Hepatocyte (in vitro differentiated cells): ENCODE measurements at regions not wholly inside any gene's neighbourhood (a gene's known extent, or its start where the extent isn't known, plus 50 kb on each side); places are given as distances from the start of the nearest gene placed in this dataset.

Experiments used
- DNase-seq: peaks from one replicate; pipeline ENCODE4 v3.0.0-alpha.2; 2016; ENCODE audit warnings: low spot score
- H2AFZ ChIP-seq: fragments of 200-600 bp; sonication (generic); 2 replicates; pipeline ENCODE4 v1.6.0; 2016; ENCODE audit warnings: antibody characterized with exemption, mild to moderate bottlenecking
- H3K27ac ChIP-seq: fragments of 200-600 bp; sonication (generic); 2 replicates; pipeline ENCODE4 v1.5.1; 2016; ENCODE audit warnings: mild to moderate bottlenecking
- H3K27me3 ChIP-seq: fragments of 200-600 bp; sonication (generic); 2 replicates; pipeline ENCODE4 v1.6.1; 2016
- H3K36me3 ChIP-seq: fragments of 200-600 bp; sonication (generic); replicated peaks from 2 replicates; pipeline ENCODE4 v1.5.1; 2016; ENCODE audit warnings: low read depth; ENCODE audit not compliant: insufficient read depth
- H3K4me1 ChIP-seq: fragments of 200-600 bp; sonication (generic); 2 replicates; pipeline ENCODE4 v1.5.1; 2016; ENCODE audit warnings: mild to moderate bottlenecking, moderate library complexity; ENCODE audit not compliant: insufficient read depth
- H3K4me2 ChIP-seq: fragments of 200-600 bp; sonication (generic); 2 replicates; pipeline ENCODE4 v1.6.0; 2016
- H3K4me3 ChIP-seq: fragments of 200-600 bp; sonication (generic); 2 replicates; pipeline ENCODE4 v1.5.1; 2016; ENCODE audit warnings: mild to moderate bottlenecking
- H3K79me2 ChIP-seq: fragments of 200-600 bp; sonication (generic); 2 replicates; pipeline ENCODE4 v1.6.0; 2017; ENCODE audit warnings: mild to moderate bottlenecking
- H3K9me2 ChIP-seq: fragments of 200-600 bp; sonication (generic); replicated peaks from 2 replicates; pipeline ENCODE4 v1.6.0; 2017; ENCODE audit warnings: mild to moderate bottlenecking; ENCODE audit not compliant: insufficient read depth
- H3K9me3 ChIP-seq: fragments of 200-600 bp; sonication (generic); 2 replicates; pipeline ENCODE4 v1.5.1; 2016; ENCODE audit warnings: low read depth, mild to moderate bottlenecking
- H4K20me1 ChIP-seq: fragments of 200-600 bp; sonication (generic); 2 replicates; pipeline ENCODE4 v1.6.0; 2016; ENCODE audit warnings: mild to moderate bottlenecking; ENCODE audit not compliant: insufficient read depth, poor library complexity, severe bottlenecking
- EZH2 ChIP-seq: fragments of 200-600 bp; sonication (generic); IDR thresholded peaks from 2 replicates; pipeline ENCODE4 v1.6.1; 2016; ENCODE audit warnings: antibody characterized with exemption, mild to moderate bottlenecking, borderline replicate concordance
- EZH2phosphoT487 ChIP-seq: fragments of 200-600 bp; sonication (generic); IDR thresholded peaks from one replicate; pipeline ENCODE4 v1.6.1; 2018; ENCODE audit warnings: antibody characterized with exemption, mild to moderate bottlenecking, low read depth, moderate library complexity; ENCODE audit not compliant: unreplicated experiment, severe bottlenecking
- WGBS: methylation state at CpG from one replicate; pipeline ENCODE4 v1.1.6; 2016; ENCODE audit warnings: low lambda C conversion rate; ENCODE audit errors: missing lambda C conversion rate; 5-methylcytosine and 5-hydroxymethylcytosine counted together
- TF ChIP-seq, protein P1 (sequence below): fragments of 200-600 bp; sonication (generic); IDR thresholded peaks from 2 replicates; pipeline ENCODE4 v1.5.1; 2016; ENCODE audit warnings: antibody characterized with exemption, mild to moderate bottlenecking; ENCODE audit not compliant: poor library complexity

DNA sequence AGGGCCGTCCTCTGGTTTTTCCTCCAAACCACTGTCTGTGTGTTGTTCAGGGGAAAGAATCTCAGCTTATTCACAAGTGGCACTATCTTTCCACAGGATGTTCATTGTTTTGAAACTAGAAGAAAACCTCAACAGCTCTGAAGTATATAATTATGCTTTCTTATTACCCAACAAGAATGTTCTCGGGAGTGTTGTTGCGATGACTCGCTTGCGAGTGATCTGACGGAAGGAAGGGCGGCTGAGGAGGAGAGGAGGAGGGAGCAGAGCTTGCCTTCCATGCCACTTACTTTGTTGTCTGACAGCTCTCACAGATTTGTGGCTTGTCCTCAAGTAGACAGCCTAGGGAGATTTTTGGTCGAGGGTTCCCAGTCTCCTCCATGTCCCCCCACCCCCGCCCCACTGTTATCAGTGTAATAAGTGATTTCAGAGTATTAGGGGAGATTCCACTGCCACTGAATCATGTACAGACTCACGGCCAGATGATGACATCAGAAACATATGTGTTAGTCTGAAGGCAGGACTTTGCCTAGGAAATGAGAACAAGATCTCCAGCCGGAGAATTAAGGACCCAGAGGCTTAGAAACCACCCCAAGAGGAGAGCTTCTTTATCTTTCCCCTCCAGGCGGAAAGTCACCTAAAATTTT, 80.7 kb upstream of the CCN6 start:
- peak; percentile 77 for DNase-seq
- Histone ChIP-seq H3K79me2 (no peaks in the 10 kb centered on the region), H2AFZ (peak overlapping the region; percentile 42), H3K4me2 (peak overlapping the region; percentile 61), H3K9me3 (no peaks in the 10 kb centered on the region), H3K36me3 (no peaks in the 10 kb centered on the region), H3K27me3 (no peaks in the 10 kb centered on the region), H4K20me1 (no peaks in the 10 kb centered on the region), H3K9me2 (no peaks in the 10 kb centered on the region), H3K27ac (peak overlapping the region; percentile 90), H3K4me1 (peaks cover 15% of the 10 kb centered on the region), H3K4me3 (no peak overlapping the region)
- WGBS: 33% methylated on average over 12 of the region's 12 CpGs
- TF ChIP-seq EZH2: no peak
- TF ChIP-seq, protein P1, sequence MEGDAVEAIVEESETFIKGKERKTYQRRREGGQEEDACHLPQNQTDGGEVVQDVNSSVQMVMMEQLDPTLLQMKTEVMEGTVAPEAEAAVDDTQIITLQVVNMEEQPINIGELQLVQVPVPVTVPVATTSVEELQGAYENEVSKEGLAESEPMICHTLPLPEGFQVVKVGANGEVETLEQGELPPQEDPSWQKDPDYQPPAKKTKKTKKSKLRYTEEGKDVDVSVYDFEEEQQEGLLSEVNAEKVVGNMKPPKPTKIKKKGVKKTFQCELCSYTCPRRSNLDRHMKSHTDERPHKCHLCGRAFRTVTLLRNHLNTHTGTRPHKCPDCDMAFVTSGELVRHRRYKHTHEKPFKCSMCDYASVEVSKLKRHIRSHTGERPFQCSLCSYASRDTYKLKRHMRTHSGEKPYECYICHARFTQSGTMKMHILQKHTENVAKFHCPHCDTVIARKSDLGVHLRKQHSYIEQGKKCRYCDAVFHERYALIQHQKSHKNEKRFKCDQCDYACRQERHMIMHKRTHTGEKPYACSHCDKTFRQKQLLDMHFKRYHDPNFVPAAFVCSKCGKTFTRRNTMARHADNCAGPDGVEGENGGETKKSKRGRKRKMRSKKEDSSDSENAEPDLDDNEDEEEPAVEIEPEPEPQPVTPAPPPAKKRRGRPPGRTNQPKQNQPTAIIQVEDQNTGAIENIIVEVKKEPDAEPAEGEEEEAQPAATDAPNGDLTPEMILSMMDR: no peak
- no peak for TF ChIP-seq EZH2phosphoT487

DNA sequence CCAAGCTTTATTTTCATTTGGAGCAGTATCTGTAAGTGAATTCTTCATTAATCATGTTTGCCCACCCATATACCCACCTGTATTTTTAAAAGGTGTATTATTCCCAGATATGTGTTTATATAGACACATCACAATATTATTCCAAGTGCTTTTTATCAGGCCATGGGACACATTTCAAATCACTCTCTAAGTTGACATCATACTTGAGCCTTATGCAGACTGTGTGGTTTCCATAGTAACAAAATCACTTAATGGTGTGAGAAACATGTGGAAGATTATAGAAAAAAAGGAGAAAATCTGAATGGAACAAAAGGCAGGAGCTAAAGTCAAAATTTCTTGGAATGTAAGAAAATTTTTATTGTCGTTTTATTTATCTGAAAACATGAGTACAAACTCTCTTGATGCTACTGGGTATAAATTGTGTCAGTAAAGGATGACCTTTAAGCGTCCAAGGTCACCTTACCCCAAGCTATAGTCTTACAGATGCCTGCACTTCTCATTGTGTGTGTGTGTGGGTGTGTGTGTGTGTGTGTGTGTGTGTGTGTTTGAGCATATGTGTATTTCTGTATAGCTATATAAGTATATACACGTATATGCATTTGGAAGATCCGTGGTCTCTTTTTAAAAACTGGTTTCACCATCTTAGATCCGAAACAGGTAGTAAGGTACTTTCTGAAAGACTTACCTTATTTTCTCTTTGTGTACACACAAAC, 79.8 kb upstream of the CCN6 start:
- 89% methylated on average over 5 of the region's 5 CpGs for WGBS
- Histone ChIP-seq H3K27me3 (no peaks in the 10 kb centered on the region), H3K4me3 (no peak overlapping the region), H3K36me3 (no peaks in the 10 kb centered on the region), H3K4me1 (peaks cover 15% of the 10 kb centered on the region), H3K4me2 (peak overlapping the region; percentile 61), H2AFZ (no peak overlapping the region), H4K20me1 (no peaks in the 10 kb centered on the region), H3K9me3 (no peaks in the 10 kb centered on the region), H3K9me2 (no peaks in the 10 kb centered on the region), H3K79me2 (no peaks in the 10 kb centered on the region), H3K27ac (peak overlapping the region; percentile 90)
- TF ChIP-seq, protein P1: no peak
- no peak for TF ChIP-seq EZH2phosphoT487
- TF ChIP-seq EZH2: no peak
- no peak for DNase-seq

DNA sequence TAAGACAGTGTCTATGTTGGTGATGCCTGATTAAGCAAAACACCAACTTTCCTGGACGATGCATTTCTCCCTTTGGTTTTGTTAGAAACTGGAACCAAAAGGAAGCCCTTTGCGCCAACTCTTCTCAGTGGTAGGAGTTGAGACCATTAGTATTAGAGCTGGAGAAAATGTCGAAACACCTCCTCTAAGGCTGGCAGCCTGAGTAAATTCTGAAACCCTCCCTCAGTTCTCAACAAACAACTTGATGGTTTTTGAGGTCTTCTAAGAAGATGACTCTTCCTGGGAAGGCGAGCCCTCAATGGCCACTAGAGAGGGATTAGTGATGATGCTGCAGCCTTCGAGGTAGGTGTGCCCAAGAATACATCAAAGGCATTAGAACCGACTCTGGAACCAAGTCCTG, 78.4 kb upstream of the CCN6 start:
- Histone ChIP-seq H3K9me2 (no peaks in the 10 kb centered on the region), H4K20me1 (no peaks in the 10 kb centered on the region), H3K36me3 (no peaks in the 10 kb centered on the region), H3K4me1 (peaks cover 15% of the 10 kb centered on the region), H3K4me3 (no peak overlapping the region), H3K9me3 (no peaks in the 10 kb centered on the region), H3K4me2 (no peak overlapping the region), H3K27ac (no peak overlapping the region), H2AFZ (no peak overlapping the region), H3K79me2 (no peaks in the 10 kb centered on the region), H3K27me3 (no peaks in the 10 kb centered on the region)
- WGBS: 85% methylated on average over 6 of the region's 6 CpGs
- TF ChIP-seq EZH2 (no peak), EZH2phosphoT487 (no peak)
- TF ChIP-seq, protein P1: no peak
- no peak for DNase-seq
